Tibial nerve (tissue), 3 donors: ENCODE measurements at regions not wholly inside any gene's neighbourhood (a gene's known extent, or its start where the extent isn't known, plus 50 kb on each side); places are given as distances from the start of the nearest gene placed in this dataset.
"Not testable (repeated sequence)": the region's sequence is repeated elsewhere in the genome, so short reads cannot be mapped to it uniquely, and the experiment has no call there.

Experiments
- POLR2A ChIP-seq, 2 donors: fragments of 450-650 bp; IDR thresholded peaks; one replicate each; pipeline ENCODE4 v1.6.1; 2017; ENCODE audit warnings: antibody characterized with exemption in 2 of 2, mild to moderate bottlenecking in 2 of 2, moderate library complexity in 2 of 2
- TF ChIP-seq, protein P1 (sequence below), 5 experiments: fragments of 200-600 bp in 3 of 5; fragments of 450-650 bp in 2 of 5; sonication (generic) in 3 of 5; IDR thresholded peaks; one replicate each; pipeline ENCODE4 v1.5.1; 2016 to 2019; ENCODE audit warnings: antibody characterized with exemption in 5 of 5, mild to moderate bottlenecking in 3 of 5, moderate library complexity in 2 of 5

DNA sequence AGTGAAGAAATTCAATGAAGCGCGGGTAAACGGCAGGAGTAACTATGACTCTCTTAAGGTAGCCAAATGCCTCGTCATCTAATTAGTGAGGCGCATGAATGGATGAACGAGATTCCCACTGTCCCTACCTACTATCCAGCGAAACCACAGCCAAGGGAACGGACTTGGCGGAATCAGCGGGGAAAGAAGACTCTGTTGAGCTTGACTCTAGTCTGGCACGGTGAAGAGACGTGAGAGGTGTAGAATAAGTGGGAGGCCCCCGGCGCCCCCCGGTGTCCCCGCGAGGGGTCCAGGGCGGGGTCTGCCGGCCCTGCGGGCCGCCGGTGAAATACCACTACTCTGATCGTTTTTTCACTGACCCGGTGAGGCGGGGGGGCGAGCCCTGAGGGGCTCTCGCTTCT is 317.8 kb upstream of the IRS4 start:
- TF ChIP-seq, protein P1, sequence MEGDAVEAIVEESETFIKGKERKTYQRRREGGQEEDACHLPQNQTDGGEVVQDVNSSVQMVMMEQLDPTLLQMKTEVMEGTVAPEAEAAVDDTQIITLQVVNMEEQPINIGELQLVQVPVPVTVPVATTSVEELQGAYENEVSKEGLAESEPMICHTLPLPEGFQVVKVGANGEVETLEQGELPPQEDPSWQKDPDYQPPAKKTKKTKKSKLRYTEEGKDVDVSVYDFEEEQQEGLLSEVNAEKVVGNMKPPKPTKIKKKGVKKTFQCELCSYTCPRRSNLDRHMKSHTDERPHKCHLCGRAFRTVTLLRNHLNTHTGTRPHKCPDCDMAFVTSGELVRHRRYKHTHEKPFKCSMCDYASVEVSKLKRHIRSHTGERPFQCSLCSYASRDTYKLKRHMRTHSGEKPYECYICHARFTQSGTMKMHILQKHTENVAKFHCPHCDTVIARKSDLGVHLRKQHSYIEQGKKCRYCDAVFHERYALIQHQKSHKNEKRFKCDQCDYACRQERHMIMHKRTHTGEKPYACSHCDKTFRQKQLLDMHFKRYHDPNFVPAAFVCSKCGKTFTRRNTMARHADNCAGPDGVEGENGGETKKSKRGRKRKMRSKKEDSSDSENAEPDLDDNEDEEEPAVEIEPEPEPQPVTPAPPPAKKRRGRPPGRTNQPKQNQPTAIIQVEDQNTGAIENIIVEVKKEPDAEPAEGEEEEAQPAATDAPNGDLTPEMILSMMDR (IDR thresholded peaks at IDR 0.05) = not testable (repeated sequence)
- TF ChIP-seq POLR2A (IDR thresholded peaks at IDR 0.05) = not testable (repeated sequence)
